IMR-90 (cell line): ENCODE measurements at regions not wholly inside any gene's neighbourhood (a gene's known extent, or its start where the extent isn't known, plus 50 kb on each side); places are given as distances from the start of the nearest gene placed in this dataset.

ENCODE experiments used
- ATAC-seq: fragments of 200-7000 bp; cut with Tn5 transposase; 2 replicates; pipeline ENCODE4 v1.9.1; 2020; ENCODE audit warnings: low read depth, mild to moderate bottlenecking, moderate library complexity
- BruUV-seq: library from RNA; stranded (reverse); fragments of 400-500 nt; replicated peaks from 2 replicates; lab custom pipeline; 2021; lab: Mats Ljungman, UMichigan
- CTCF ChIA-PET: fragments of 300-600 bp; formaldehyde crosslinking; extraction: SDS; loops from one replicate; lab custom pipeline; 2021; ENCODE audit warnings: antibody characterized with exemption; lab: Yijun Ruan, JAX
- POLR2A ChIA-PET: fragments of 300-600 bp; sonication (Branson Sonifier 250); formaldehyde crosslinking; loops from one replicate; lab custom pipeline; 2022; ENCODE audit warnings: antibody characterized with exemption; ENCODE audit not compliant: unreplicated experiment; lab: Charles Lee
- DNase-seq: peaks from one replicate; pipeline ENCODE4 v3.0.0; 2013
- H2AFZ ChIP-seq: replicated peaks from 2 replicates; pipeline ENCODE3; 2013; ENCODE audit warnings: low read length, mild to moderate bottlenecking; ENCODE audit not compliant: poor library complexity
- H2AK5ac ChIP-seq: 2 replicates; pipeline ENCODE4 v1.6.1; 2013; ENCODE audit warnings: low read depth, low read length, inconsistent platforms
- H2AK9ac ChIP-seq: replicated peaks from 2 replicates; pipeline ENCODE3; 2013; ENCODE audit warnings: mild to moderate bottlenecking, low read depth, low read length, moderate library complexity; ENCODE audit not compliant: poor library complexity
- H2BK120ac ChIP-seq: 2 replicates; pipeline ENCODE4 v1.6.1; 2013; ENCODE audit warnings: low read depth, low read length, inconsistent platforms
- H2BK15ac ChIP-seq: 3 replicates; pipeline ENCODE4 v1.6.1; 2013; ENCODE audit warnings: low read depth, low read length, inconsistent platforms
- H2BK20ac ChIP-seq: 2 replicates; pipeline ENCODE4 v1.6.1; 2013; ENCODE audit warnings: low read depth, mild to moderate bottlenecking, inconsistent platforms, low read length, moderate library complexity
- H2BK5ac ChIP-seq: 2 replicates; pipeline ENCODE4 v1.6.1; 2013; ENCODE audit warnings: mild to moderate bottlenecking, low read depth, low read length, inconsistent platforms; ENCODE audit not compliant: poor library complexity, severe bottlenecking
- H3K14ac ChIP-seq: replicated peaks from 2 replicates; pipeline ENCODE4 v1.6.1; 2013; ENCODE audit warnings: low read depth, low read length, inconsistent platforms
- H3K18ac ChIP-seq: 2 replicates; pipeline ENCODE4 v1.6.1; 2013; ENCODE audit warnings: low read depth, low read length, control low read depth
- H3K23ac ChIP-seq: 2 replicates; pipeline ENCODE4 v1.6.1; 2013; ENCODE audit warnings: low read depth, low read length, inconsistent platforms
- H3K27ac ChIP-seq: 2 replicates; pipeline ENCODE4 v1.5.1; 2013; ENCODE audit warnings: mild to moderate bottlenecking, control low read depth, low read length; ENCODE audit not compliant: insufficient read depth
- H3K27me3 ChIP-seq: 2 replicates; pipeline ENCODE4 v1.6.1; 2013; ENCODE audit warnings: low read length; ENCODE audit not compliant: control insufficient read depth, insufficient read depth
- H3K36me3 ChIP-seq: 2 replicates; pipeline ENCODE4 v1.6.1; 2013; ENCODE audit warnings: low read length, mixed read lengths; ENCODE audit not compliant: control insufficient read depth, insufficient read depth
- H3K4ac ChIP-seq: 2 replicates; pipeline ENCODE4 v1.6.1; 2013; ENCODE audit warnings: low read depth, low read length, inconsistent platforms
- H3K4me1 ChIP-seq: 2 replicates; pipeline ENCODE4 v1.6.1; 2013; ENCODE audit warnings: low read length, mixed read lengths; ENCODE audit not compliant: control insufficient read depth, insufficient read depth
- H3K4me2 ChIP-seq: 2 replicates; pipeline ENCODE4 v1.6.1; 2013; ENCODE audit warnings: low read depth, mild to moderate bottlenecking, control low read depth, low read length, moderate library complexity
- H3K4me3 ChIP-seq: 2 replicates; pipeline ENCODE4 v1.5.1; 2013; ENCODE audit warnings: low read depth, mild to moderate bottlenecking, control low read depth, low read length, moderate library complexity; ENCODE audit not compliant: insufficient read depth
- H3K56ac ChIP-seq: 2 replicates; pipeline ENCODE4 v1.6.1; 2013; ENCODE audit warnings: low read length, inconsistent platforms; ENCODE audit not compliant: insufficient read depth; ENCODE audit errors: extremely low read depth
- H3K79me1 ChIP-seq, 2 experiments: 2 replicates each; pipeline ENCODE4 v1.6.1; 2013; ENCODE audit warnings: low read length in 2 of 2, inconsistent platforms in 1 of 2, low read depth in 1 of 2
- H3K9ac ChIP-seq: 2 replicates; pipeline ENCODE4 v1.6.1; 2013; ENCODE audit warnings: low read depth, low read length, control low read depth
- H3K9me1 ChIP-seq: 2 replicates; pipeline ENCODE4 v1.6.1; 2013; ENCODE audit warnings: low read length, inconsistent platforms; ENCODE audit not compliant: insufficient read depth
- H3K9me3 ChIP-seq: 2 replicates; pipeline ENCODE4 v1.6.1; 2013; ENCODE audit warnings: low read length; ENCODE audit not compliant: control insufficient read depth, insufficient read depth
- H4K20me1 ChIP-seq: 2 replicates; pipeline ENCODE4 v1.6.1; 2013; ENCODE audit warnings: low read length, inconsistent platforms; ENCODE audit not compliant: insufficient read depth
- H4K5ac ChIP-seq: 2 replicates; pipeline ENCODE4 v1.6.1; 2013; ENCODE audit warnings: mild to moderate bottlenecking, low read depth, low read length, control low read depth
- H4K8ac ChIP-seq, 2 experiments: 2 replicates each; pipeline ENCODE4 v1.6.1; 2013; ENCODE audit warnings: low read depth in 2 of 2, low read length in 2 of 2, control low read depth in 1 of 2, inconsistent platforms in 1 of 2
- H4K91ac ChIP-seq: 2 replicates; pipeline ENCODE4 v1.6.1; 2013; ENCODE audit warnings: low read depth, low read length, inconsistent platforms; ENCODE audit not compliant: insufficient read depth
- ELK1 ChIP-seq: fragments of 150-350 bp; IDR thresholded peaks from 2 replicates; pipeline ENCODE4 v1.6.1; 2016; ENCODE audit warnings: low read depth, mild to moderate bottlenecking, low read length, moderate library complexity, borderline replicate concordance
- NFE2L2 ChIP-seq: fragments of 150-350 bp; IDR thresholded peaks from 2 replicates; pipeline ENCODE4 v1.6.1; 2016; ENCODE audit warnings: low read depth, mild to moderate bottlenecking, low read length
- dilution Hi-C: fragments of 300-500 bp; cut with HindIII; formaldehyde crosslinking; loops from one replicate; pipeline ENCODE4 v1.14.3; 2018; ENCODE audit warnings: low sequenced_read_pairs; ENCODE audit not compliant: unreplicated experiment
- in situ Hi-C: fragments of 300-500 bp; cut with MboI; formaldehyde crosslinking; loops from 3 replicates; pipeline ENCODE4 v1.14.3; 2019; ENCODE audit warnings: low sequenced_read_pairs, inconsistent platforms, mixed read lengths
- intact Hi-C: fragments of 100-400 bp; cut with micrococcal nuclease; formaldehyde crosslinking; loops from 2 replicates; pipeline ENCODE4 v1.10.0; 2022

GRCh38 chrX:98755912-98756311 lies 1654.2 kb downstream of the PCDH19 start:
- Histone ChIP-seq H2AK9ac (no peak overlapping the region), H2BK20ac (no peak overlapping the region), H3K4ac (no peak overlapping the region), H3K23ac (no peak overlapping the region), H3K18ac (no peak overlapping the region), H4K91ac (no peak overlapping the region), H3K79me1 (no peaks in the 10 kb centered on the region), H4K8ac (no peak overlapping the region), H3K14ac (no peak overlapping the region), H2BK15ac (no peak overlapping the region), H3K4me1 (no peaks in the 10 kb centered on the region), H2AFZ (no peak overlapping the region), H2BK120ac (no peak overlapping the region), H3K9me3 (no peaks in the 10 kb centered on the region; the same call in 1 of the 2 replicates), H3K27me3 (no peaks in the 10 kb centered on the region), H3K36me3 (no peaks in the 10 kb centered on the region), H3K56ac (no peak overlapping the region), H2BK5ac (no peak overlapping the region), H3K4me3 (no peak overlapping the region), H4K20me1 (no peaks in the 10 kb centered on the region), H3K9me1 (no peaks in the 10 kb centered on the region), H3K27ac (no peak overlapping the region), H2AK5ac (no peak overlapping the region), H3K9ac (no peak overlapping the region), H3K4me2 (no peak overlapping the region), H4K5ac (no peak overlapping the region)
- no peak for DNase-seq
- ChIA-PET POLR2A (no interaction called here), CTCF (no interaction called here)
- dilution Hi-C loops (no loop called here), intact Hi-C loops (no loop called here), in situ Hi-C loops (no loop called here)
- TF ChIP-seq NFE2L2 (peak; percentile 82), ELK1 (no peak)
- no peak for ATAC-seq
- BruUV-seq = no TSS peak
